ENCODE measurements at regions not wholly inside any gene's neighbourhood (a gene's known extent, or its start where the extent isn't known, plus 50 kb on each side); places are given as distances from the start of the nearest gene placed in this dataset.

DNA sequence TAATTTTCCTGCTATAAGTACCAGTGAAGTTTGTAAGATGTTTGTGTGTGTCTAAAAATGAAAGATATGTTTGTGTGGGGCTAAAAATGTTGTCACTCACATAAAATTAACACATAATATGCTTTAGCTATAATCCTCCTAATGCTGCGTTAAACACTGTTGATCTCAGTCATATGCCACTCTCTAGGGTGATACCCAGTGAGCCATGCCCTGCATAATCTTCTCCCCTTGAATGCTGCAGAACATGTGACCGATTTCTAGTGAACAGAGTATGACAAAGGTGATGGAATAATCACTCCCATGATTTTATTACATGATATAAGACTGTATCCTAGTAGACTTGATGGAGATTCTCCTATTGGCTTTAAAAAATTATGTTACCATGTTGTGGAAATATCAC is 119.1 kb upstream of the EPHA5 start:
- TF ChIP-seq, protein P1, sequence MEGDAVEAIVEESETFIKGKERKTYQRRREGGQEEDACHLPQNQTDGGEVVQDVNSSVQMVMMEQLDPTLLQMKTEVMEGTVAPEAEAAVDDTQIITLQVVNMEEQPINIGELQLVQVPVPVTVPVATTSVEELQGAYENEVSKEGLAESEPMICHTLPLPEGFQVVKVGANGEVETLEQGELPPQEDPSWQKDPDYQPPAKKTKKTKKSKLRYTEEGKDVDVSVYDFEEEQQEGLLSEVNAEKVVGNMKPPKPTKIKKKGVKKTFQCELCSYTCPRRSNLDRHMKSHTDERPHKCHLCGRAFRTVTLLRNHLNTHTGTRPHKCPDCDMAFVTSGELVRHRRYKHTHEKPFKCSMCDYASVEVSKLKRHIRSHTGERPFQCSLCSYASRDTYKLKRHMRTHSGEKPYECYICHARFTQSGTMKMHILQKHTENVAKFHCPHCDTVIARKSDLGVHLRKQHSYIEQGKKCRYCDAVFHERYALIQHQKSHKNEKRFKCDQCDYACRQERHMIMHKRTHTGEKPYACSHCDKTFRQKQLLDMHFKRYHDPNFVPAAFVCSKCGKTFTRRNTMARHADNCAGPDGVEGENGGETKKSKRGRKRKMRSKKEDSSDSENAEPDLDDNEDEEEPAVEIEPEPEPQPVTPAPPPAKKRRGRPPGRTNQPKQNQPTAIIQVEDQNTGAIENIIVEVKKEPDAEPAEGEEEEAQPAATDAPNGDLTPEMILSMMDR (conservative IDR thresholded peaks at IDR 0.05; ENCODE audit: low read length): no peak
- TF ChIP-seq EZH2phosphoT487 (IDR thresholded peaks at IDR 0.05; ENCODE audit: borderline replicate concordance): no peak
